Transverse colon (tissue), 4 donors: ENCODE measurements at regions not wholly inside any gene's neighbourhood (a gene's known extent, or its start where the extent isn't known, plus 50 kb on each side); places are given as distances from the start of the nearest gene placed in this dataset.

ENCODE experiments used
- DNase-seq: peaks from one replicate; pipeline ENCODE4 v3.0.0-alpha.2; 2019
- H3K27ac ChIP-seq, 4 donors: fragments of 200-600 bp; sonication (generic); 2 replicates each; pipeline ENCODE4 v1.5.1; 2016 to 2018; ENCODE audit warnings: inconsistent platforms in 4 of 4
- H3K27me3 ChIP-seq: fragments of 200-600 bp; sonication (generic); 2 replicates; pipeline ENCODE4 v1.5.1; 2017; ENCODE audit warnings: inconsistent platforms
- H3K36me3 ChIP-seq, 4 donors: fragments of 200-600 bp; sonication (generic); 2 replicates each; pipeline ENCODE4 v1.5.1; 2017 to 2019; ENCODE audit warnings: inconsistent platforms in 4 of 4
- H3K4me1 ChIP-seq, 4 donors: fragments of 200-600 bp; sonication (generic); 2 replicates each; pipeline ENCODE4 v1.5.1; 2017 to 2020; ENCODE audit warnings: inconsistent platforms in 4 of 4
- H3K4me3 ChIP-seq, 4 donors: fragments of 200-600 bp; sonication (generic); 1 replicate in 1 of 4; 2 replicates in 3 of 4; pipeline versions ENCODE4 v1.5.1 to v1.6.1; 2017 to 2019; ENCODE audit warnings: inconsistent platforms in 4 of 4
- H3K9me3 ChIP-seq, 2 donors: fragments of 200-600 bp; sonication (generic); 2 replicates each; pipeline ENCODE4 v1.5.1; 2017 to 2019; ENCODE audit warnings: inconsistent platforms in 2 of 2
- EP300 ChIP-seq: sonication (generic); formaldehyde crosslinking; IDR thresholded peaks from one replicate; pipeline ENCODE4 v1.6.1; 2017; ENCODE audit warnings: antibody characterized with exemption, low read depth
- POLR2A ChIP-seq: fragments of 450-650 bp; IDR thresholded peaks from one replicate; pipeline ENCODE4 v1.6.1; 2016; ENCODE audit warnings: antibody characterized with exemption, mild to moderate bottlenecking, moderate library complexity
- POLR2AphosphoS5 ChIP-seq, 3 donors: sonication (generic); formaldehyde crosslinking; IDR thresholded peaks; one replicate each; pipeline ENCODE4 v1.6.1; 2016; ENCODE audit warnings: antibody characterized with exemption in 3 of 3
- WGBS, 2 donors: methylation state at CpG; one replicate each; pipeline ENCODE4 v1.1.5; 2018; ENCODE audit warnings: low coverage in 1 of 2; 5-methylcytosine and 5-hydroxymethylcytosine counted together
- in situ Hi-C, 4 donors: fragments of 200-750 bp; cut with MboI; loops; one replicate each; pipeline versions ENCODE4 v1.15.0 to v1.15.1; 2017; ENCODE audit warnings: low sequenced_read_pairs in 3 of 4, low pct_ligation_motif_present in 1 of 4, low pct_unique_long_range_greater_than_20kb in 1 of 4
- intact Hi-C: fragments of 100-400 bp; cut with DNase I; formaldehyde crosslinking; loops from one replicate; pipeline ENCODE4 v1.15.1; 2023; ENCODE audit warnings: low total_unique reads
- TF ChIP-seq, protein P1 (sequence below), 5 experiments: fragments of 200-600 bp in 3 of 5; fragments of 450-650 bp in 2 of 5; sonication (generic) in 3 of 5; IDR thresholded peaks; 1 replicate in 2 of 5; 2 replicates in 3 of 5; pipeline ENCODE4 v1.5.1; 2016 to 2017; ENCODE audit warnings: antibody characterized with exemption in 5 of 5, inconsistent platforms in 3 of 5, mild to moderate bottlenecking in 2 of 5, moderate library complexity in 1 of 5

DNA sequence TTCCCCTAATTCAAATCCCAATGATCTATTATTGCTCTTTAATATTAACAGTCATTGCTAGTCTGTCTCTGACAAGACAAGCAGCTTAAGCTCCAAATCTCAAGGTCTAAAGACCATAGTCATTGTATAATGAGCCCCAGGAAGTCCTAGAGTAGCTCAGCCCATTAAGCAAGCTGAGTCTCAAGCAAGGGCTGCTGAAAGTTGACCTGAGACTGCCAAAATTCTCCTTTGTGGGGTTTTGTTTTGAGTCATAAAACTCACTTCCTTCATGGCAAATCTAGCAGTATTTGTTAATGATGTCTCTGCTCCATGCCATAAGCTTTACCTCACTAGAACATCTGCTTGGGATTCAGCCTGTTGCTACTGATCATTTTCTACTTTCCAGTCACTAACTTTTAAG lies 313.2 kb downstream of the ANTXR2 start:
- no peak overlapping the region for H3K4me3 ChIP-seq
- intact Hi-C loops = no loop called here
- H3K4me1 ChIP-seq = no peaks in the 10 kb centered on the region
- no peaks in the 10 kb centered on the region for H3K36me3 ChIP-seq
- H3K27ac ChIP-seq = no peak overlapping the region
- H3K27me3 ChIP-seq = no peaks in the 10 kb centered on the region
- DNase-seq = no peak
- in situ Hi-C loops = no loop called here
- no peak for TF ChIP-seq POLR2A
- no peaks in the 10 kb centered on the region for H3K9me3 ChIP-seq

DNA sequence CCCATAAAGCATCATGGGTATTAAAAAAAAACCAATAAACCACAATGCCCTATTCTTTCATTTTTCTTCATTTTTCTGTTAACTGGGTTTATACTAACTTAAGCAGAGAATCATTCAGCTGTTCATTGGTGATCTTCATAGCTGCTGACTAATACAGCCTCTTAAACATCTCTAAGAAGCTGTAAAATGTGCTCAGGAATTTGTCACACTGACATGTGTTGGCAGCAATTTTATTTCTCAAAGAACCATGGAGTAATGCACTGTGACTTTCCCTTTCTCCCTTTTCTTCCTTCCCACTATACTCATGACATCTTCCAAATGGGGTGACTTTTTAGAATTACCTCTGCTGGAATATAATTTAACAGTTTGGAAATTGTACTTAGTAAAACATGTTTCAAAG lies 315.4 kb downstream of the ANTXR2 start:
- Histone ChIP-seq H3K4me3 (no peak overlapping the region), H3K27ac (no peak overlapping the region), H3K4me1 (no peaks in the 10 kb centered on the region), H3K9me3 (no peaks in the 10 kb centered on the region), H3K27me3 (no peaks in the 10 kb centered on the region), H3K36me3 (no peaks in the 10 kb centered on the region)
- no peak for DNase-seq
- intact Hi-C loops = no loop called here
- TF ChIP-seq POLR2A = no peak
- TF ChIP-seq, protein P1, sequence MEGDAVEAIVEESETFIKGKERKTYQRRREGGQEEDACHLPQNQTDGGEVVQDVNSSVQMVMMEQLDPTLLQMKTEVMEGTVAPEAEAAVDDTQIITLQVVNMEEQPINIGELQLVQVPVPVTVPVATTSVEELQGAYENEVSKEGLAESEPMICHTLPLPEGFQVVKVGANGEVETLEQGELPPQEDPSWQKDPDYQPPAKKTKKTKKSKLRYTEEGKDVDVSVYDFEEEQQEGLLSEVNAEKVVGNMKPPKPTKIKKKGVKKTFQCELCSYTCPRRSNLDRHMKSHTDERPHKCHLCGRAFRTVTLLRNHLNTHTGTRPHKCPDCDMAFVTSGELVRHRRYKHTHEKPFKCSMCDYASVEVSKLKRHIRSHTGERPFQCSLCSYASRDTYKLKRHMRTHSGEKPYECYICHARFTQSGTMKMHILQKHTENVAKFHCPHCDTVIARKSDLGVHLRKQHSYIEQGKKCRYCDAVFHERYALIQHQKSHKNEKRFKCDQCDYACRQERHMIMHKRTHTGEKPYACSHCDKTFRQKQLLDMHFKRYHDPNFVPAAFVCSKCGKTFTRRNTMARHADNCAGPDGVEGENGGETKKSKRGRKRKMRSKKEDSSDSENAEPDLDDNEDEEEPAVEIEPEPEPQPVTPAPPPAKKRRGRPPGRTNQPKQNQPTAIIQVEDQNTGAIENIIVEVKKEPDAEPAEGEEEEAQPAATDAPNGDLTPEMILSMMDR (IDR thresholded peaks at IDR 0.05) = no peak
- TF ChIP-seq POLR2AphosphoS5 (IDR thresholded peaks at IDR 0.05) = no peak
- TF ChIP-seq EP300 = no peak
- in situ Hi-C loops = no loop called here

DNA sequence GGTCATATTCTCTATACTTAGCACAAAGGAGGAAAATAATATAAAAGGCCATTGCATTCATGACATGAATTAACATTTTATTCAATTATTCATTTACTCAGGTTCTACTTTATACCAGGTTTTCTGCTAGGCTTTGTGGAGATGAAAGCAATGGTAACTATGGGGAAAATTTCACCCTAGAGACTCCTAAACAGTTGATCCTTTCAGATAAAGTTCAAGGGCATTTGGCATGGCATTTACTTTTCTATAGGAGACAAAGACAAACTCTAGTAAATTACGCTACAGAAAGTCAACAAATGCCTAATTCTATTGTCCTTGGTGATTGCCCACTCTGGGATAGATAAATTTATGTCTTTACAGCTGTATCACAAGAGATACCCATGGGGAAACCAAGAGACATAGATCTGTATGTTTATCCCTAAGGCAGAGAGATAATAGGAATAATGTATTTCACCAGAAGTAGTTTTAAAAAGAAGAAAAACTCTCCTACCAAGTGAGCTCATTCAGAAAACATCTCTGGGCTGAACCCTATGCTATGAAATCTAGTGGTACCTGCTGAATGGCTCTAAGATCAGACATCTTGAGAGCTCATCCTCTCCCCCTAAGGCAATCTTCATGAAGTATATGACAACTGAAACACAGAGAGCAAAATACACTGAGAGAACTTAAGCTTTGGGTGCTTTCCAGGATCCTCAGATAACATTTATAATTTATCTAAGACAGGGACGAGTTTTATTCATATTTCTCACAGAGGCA lies 316.7 kb downstream of the ANTXR2 start:
- intact Hi-C loops = no loop called here
- no peaks in the 10 kb centered on the region for H3K36me3 ChIP-seq
- TF ChIP-seq, protein P1 (IDR thresholded peaks at IDR 0.05) = no peak
- TF ChIP-seq EP300 (no peak), POLR2A (no peak), POLR2AphosphoS5 (IDR thresholded peaks at IDR 0.05) (no peak)
- no peaks in the 10 kb centered on the region for H3K4me1 ChIP-seq
- no peak overlapping the region for H3K27ac ChIP-seq
- DNase-seq = no peak
- H3K27me3 ChIP-seq = no peaks in the 10 kb centered on the region
- no peaks in the 10 kb centered on the region for H3K9me3 ChIP-seq
- WGBS, 2 donors = 32 to 39% methylated on average over 2 of the region's 2 CpGs
- no peak overlapping the region for H3K4me3 ChIP-seq
- in situ Hi-C loops = no loop called here

DNA sequence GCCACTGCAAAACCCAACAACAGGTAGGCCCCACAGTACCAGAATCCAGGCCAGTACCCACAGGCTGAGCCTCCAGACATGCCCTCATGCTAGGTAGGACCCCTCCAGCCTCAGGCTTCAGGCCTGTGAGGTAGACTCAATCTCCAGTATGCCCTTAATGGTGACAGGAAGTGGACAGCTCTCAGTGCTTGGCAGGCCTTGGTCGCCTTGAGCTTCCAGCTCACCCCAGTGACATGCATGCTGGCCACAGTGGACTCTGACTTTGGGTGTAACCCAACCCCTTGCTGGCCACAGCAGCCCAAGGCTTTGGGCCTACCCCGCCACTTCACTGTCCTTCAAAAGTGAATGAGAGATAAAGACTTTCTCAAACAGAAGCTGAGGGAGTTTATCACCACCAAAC lies 324.2 kb downstream of the ANTXR2 start:
- intact Hi-C loops = no loop called here
- Histone ChIP-seq H3K4me1 (no peaks in the 10 kb centered on the region), H3K27me3 (no peaks in the 10 kb centered on the region), H3K27ac (no peak overlapping the region), H3K9me3 (no peaks in the 10 kb centered on the region), H3K36me3 (no peaks in the 10 kb centered on the region), H3K4me3 (no peak overlapping the region)
- 81 to 100% methylated on average over 1 to 2 of the region's 2 CpGs for WGBS, 2 donors
- TF ChIP-seq EP300 (no peak), POLR2AphosphoS5 (IDR thresholded peaks at IDR 0.05) (no peak), POLR2A (no peak)
- TF ChIP-seq, protein P1 (IDR thresholded peaks at IDR 0.05) = no peak
- DNase-seq = no peak
- in situ Hi-C loops = loop anchor here in 1 of 4 donors (10.0 kb wide), 1 partner anchor 64 kb away; no protein-coding TSS in a partner anchor

DNA sequence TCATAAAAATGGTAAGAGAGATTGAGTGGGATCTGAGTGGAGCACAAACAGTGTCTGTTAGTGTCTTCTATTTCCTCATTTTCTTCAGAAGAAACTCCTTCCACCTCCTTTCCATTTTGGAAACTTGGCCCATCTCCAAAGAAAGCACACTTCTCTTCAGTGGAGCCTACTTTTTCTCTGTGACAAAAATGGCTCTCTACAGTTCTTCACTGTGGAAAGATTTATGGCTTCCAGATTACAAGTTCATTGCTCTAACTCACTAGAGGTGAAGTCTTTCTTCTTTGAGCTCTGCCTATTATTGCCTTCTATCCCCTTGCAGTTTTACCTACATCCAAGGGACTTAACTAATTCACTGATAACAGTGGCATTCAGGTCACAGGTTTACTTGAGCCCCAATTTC lies 325.8 kb downstream of the ANTXR2 start:
- TF ChIP-seq EP300 = no peak
- no peak for TF ChIP-seq POLR2A
- TF ChIP-seq, protein P1 (IDR thresholded peaks at IDR 0.05) = no peak
- no peak for TF ChIP-seq POLR2AphosphoS5 (IDR thresholded peaks at IDR 0.05)
- Histone ChIP-seq H3K9me3 (no peaks in the 10 kb centered on the region), H3K27me3 (no peaks in the 10 kb centered on the region), H3K4me1 (no peaks in the 10 kb centered on the region), H3K27ac (no peak overlapping the region), H3K4me3 (no peak overlapping the region), H3K36me3 (no peaks in the 10 kb centered on the region)
- intact Hi-C loops (no loop called here), in situ Hi-C loops (loop anchor here in 1 of 4 donors (10.0 kb wide), 1 partner anchor 62 kb away; no protein-coding TSS in a partner anchor)
- DNase-seq = no peak
